Left lung (tissue), 4 donors: ENCODE measurements at regions not wholly inside any gene's neighbourhood (a gene's known extent, or its start where the extent isn't known, plus 50 kb on each side); places are given as distances from the start of the nearest gene placed in this dataset.
A peak's percentile ranks its signal among the peaks of the same experiment; 100 is the strongest.

Experiments used
- ATAC-seq: fragments of 200-7000 bp; cut with Tn5 transposase; one replicate; pipeline ENCODE4 v1.9.1; 2020; ENCODE audit warnings: moderate library complexity
- DNase-seq, 4 donors: peaks; one replicate each; pipeline ENCODE4 v3.0.0-alpha.2; 2013 to 2020
- H3K27ac ChIP-seq, 2 donors: fragments of 200-600 bp; sonication (generic) in 1 of 2; one replicate each; pipeline versions ENCODE4 v1.5.0 to v1.8.0; 2020 to 2021
- H3K27me3 ChIP-seq, 2 donors: fragments of 200-600 bp; sonication (generic) in 1 of 2; one replicate each; pipeline versions ENCODE4 v1.5.0 to v1.8.0; 2020 to 2021
- H3K36me3 ChIP-seq, 2 donors: fragments of 200-600 bp; sonication (generic) in 1 of 2; one replicate each; pipeline versions ENCODE4 v1.5.0 to v1.8.0; 2020 to 2021
- H3K4me1 ChIP-seq, 2 donors: fragments of 200-600 bp; one replicate each; pipeline ENCODE4 v1.8.0; 2021
- H3K4me3 ChIP-seq, 2 donors: fragments of 200-600 bp; sonication (generic) in 1 of 2; one replicate each; pipeline versions ENCODE4 v1.5.0 to v1.8.0; 2020 to 2021; ENCODE audit warnings: mild to moderate bottlenecking in 1 of 2
- H3K9me3 ChIP-seq, 2 donors: fragments of 200-600 bp; sonication (generic) in 1 of 2; one replicate each; pipeline versions ENCODE4 v1.5.0 to v1.8.0; 2020 to 2021
- CTCF ChIP-seq, 2 donors: fragments of 200-600 bp; sonication (generic) in 1 of 2; IDR thresholded peaks; one replicate each; pipeline versions ENCODE4 v1.5.0 to v1.8.0; 2021; ENCODE audit warnings: antibody characterized with exemption in 2 of 2
- intact Hi-C, 2 donors: fragments of 100-400 bp; cut with DNase I; formaldehyde crosslinking; loops; one replicate each; pipeline versions ENCODE4 v1.11.2 to v1.14.2; 2022
- donor health status: DM: no; HTN: yes; CAD: no.
- donor health status: DM: no; HTN: no; CAD: no.

GRCh38 chr6:149227796-149228195 lies 89.7 kb upstream of the TAB2 start:
- Histone ChIP-seq H3K36me3 (no peaks in the 10 kb centered on the region), H3K9me3 (no peaks in the 10 kb centered on the region), H3K4me1 (peaks cover 0 to 9% of the 10 kb centered on the region in 2 donors), H3K4me3 (no peak overlapping the region), H3K27me3 (no peaks in the 10 kb centered on the region), H3K27ac (no peak overlapping the region)
- TF ChIP-seq CTCF (IDR thresholded peaks at IDR 0.05) = no peak
- ATAC-seq = no peak
- no peak for DNase-seq
- intact Hi-C loops = no loop called here

GRCh38 chr6:149228311-149228955 lies 89.1 kb upstream of the TAB2 start:
- H3K4me3 ChIP-seq = no peak overlapping the region
- TF ChIP-seq CTCF (IDR thresholded peaks at IDR 0.05) = no peak
- peaks cover 0 to 14% of the 10 kb centered on the region in 2 donors for H3K4me1 ChIP-seq
- no peaks in the 10 kb centered on the region for H3K36me3 ChIP-seq
- intact Hi-C loops = no loop called here
- H3K9me3 ChIP-seq = no peaks in the 10 kb centered on the region
- no peak for DNase-seq
- ATAC-seq = no peak
- H3K27me3 ChIP-seq = no peaks in the 10 kb centered on the region
- no peak overlapping the region for H3K27ac ChIP-seq

- H3K9me3 ChIP-seq = no peaks in the 10 kb centered on the region
Measured at GRCh38 chr6:149229096-149229495, 88.4 kb upstream of the TAB2 start.

GRCh38 chr6:149230712-149231460 lies 86.6 kb upstream of the TAB2 start:
- intact Hi-C loops = no loop called here
- Histone ChIP-seq H3K27ac (no peak overlapping the region), H3K4me1 (peaks cover 5 to 36% of the 10 kb centered on the region in 2 donors), H3K36me3 (no peaks in the 10 kb centered on the region), H3K4me3 (no peak overlapping the region), H3K27me3 (no peaks in the 10 kb centered on the region), H3K9me3 (no peaks in the 10 kb centered on the region)
- ATAC-seq (no peak), DNase-seq (no peak)
- TF ChIP-seq CTCF (IDR thresholded peaks at IDR 0.05) = no peak

More at GRCh38 chr6:149229096-149229495, 88.4 kb upstream of the TAB2 start:
- H3K4me3 ChIP-seq = no peak overlapping the region
- H3K36me3 ChIP-seq = no peaks in the 10 kb centered on the region
- intact Hi-C loops = no loop called here
- DNase-seq (no peak), ATAC-seq (no peak)
- no peak for TF ChIP-seq CTCF (IDR thresholded peaks at IDR 0.05)
- no peaks in the 10 kb centered on the region for H3K27me3 ChIP-seq
- peaks cover 0 to 18% of the 10 kb centered on the region in 2 donors for H3K4me1 ChIP-seq
- no peak overlapping the region for H3K27ac ChIP-seq

GRCh38 chr6:149231778-149232177 lies 85.7 kb upstream of the TAB2 start:
- H3K36me3 ChIP-seq = no peaks in the 10 kb centered on the region
- H3K27ac ChIP-seq = no peak overlapping the region
- DNase-seq (peak in 1 of 4 donors; percentile 50), ATAC-seq (no peak)
- H3K9me3 ChIP-seq = no peaks in the 10 kb centered on the region
- TF ChIP-seq CTCF (IDR thresholded peaks at IDR 0.05) = no peak
- no peaks in the 10 kb centered on the region for H3K27me3 ChIP-seq
- peaks cover 5 to 36% of the 10 kb centered on the region in 2 donors for H3K4me1 ChIP-seq
- H3K4me3 ChIP-seq = no peak overlapping the region
- intact Hi-C loops = no loop called here
